ENCODE measurements at regions not wholly inside any gene's neighbourhood (a gene's known extent, or its start where the extent isn't known, plus 50 kb on each side); places are given as distances from the start of the nearest gene placed in this dataset.

- no peak for DNase-seq
Measured at GRCh38 chr9:108546215-108546614, 309.6 kb downstream of the ACTL7B start.

GRCh38 chr9:108545436-108545835, 310.4 kb downstream of the ACTL7B start:
- no peak for DNase-seq

GRCh38 chr9:108544866-108545265, 310.9 kb downstream of the ACTL7B start:
- DNase-seq = no peak

GRCh38 chr9:108543251-108543778, 312.5 kb downstream of the ACTL7B start:
- no peak for DNase-seq

- no peak for DNase-seq
Measured at GRCh38 chr9:108537756-108538155, 318.0 kb downstream of the ACTL7B start.

- no peak for DNase-seq
Measured at GRCh38 chr9:108536836-108537601, 318.8 kb downstream of the ACTL7B start.

- no peak for DNase-seq
Measured at GRCh38 chr9:108535526-108535925, 320.3 kb downstream of the ACTL7B start.

GRCh38 chr9:108534741-108535140, 321.0 kb downstream of the ACTL7B start:
- DNase-seq = no peak

GRCh38 chr9:108530141-108530540, 325.6 kb downstream of the ACTL7B start:
- no peak for DNase-seq

- no peak for DNase-seq
Measured at GRCh38 chr9:108528231-108528630, 327.6 kb downstream of the ACTL7B start.

- no peak for DNase-seq
Measured at GRCh38 chr9:108526518-108526917, 329.3 kb downstream of the ACTL7B start.

GRCh38 chr9:108525186-108525585, 330.6 kb downstream of the ACTL7B start:
- no peak for DNase-seq

- DNase-seq = no peak
Measured at GRCh38 chr9:108521063-108521590, 334.7 kb downstream of the ACTL7B start.

GRCh38 chr9:108519437-108519836, 336.3 kb downstream of the ACTL7B start:
- no peak for DNase-seq

GRCh38 chr9:108517651-108518365, 338.0 kb downstream of the ACTL7B start:
- no peak for DNase-seq

- no peak for DNase-seq
Measured at GRCh38 chr9:108516391-108516790, 339.4 kb downstream of the ACTL7B start.

- no peak for DNase-seq
Measured at GRCh38 chr9:108515856-108516255, 339.9 kb downstream of the ACTL7B start.

GRCh38 chr9:108512426-108513173, 343.2 kb downstream of the ACTL7B start:
- DNase-seq = no peak

- DNase-seq = no peak
Measured at GRCh38 chr9:108511307-108511706, 344.5 kb downstream of the ACTL7B start.

GRCh38 chr9:108496846-108497245, 358.9 kb downstream of the ACTL7B start:
- DNase-seq = no peak

GRCh38 chr9:108489567-108489966, 366.2 kb downstream of the ACTL7B start:
- DNase-seq = no peak

GRCh38 chr9:108486831-108487230, 369.0 kb downstream of the ACTL7B start:
- no peak for DNase-seq

GRCh38 chr9:108484468-108484867, 371.3 kb downstream of the ACTL7B start:
- no peak for DNase-seq
